ENCODE measurements at regions not wholly inside any gene's neighbourhood (a gene's known extent, or its start where the extent isn't known, plus 50 kb on each side); places are given as distances from the start of the nearest gene placed in this dataset.

DNA sequence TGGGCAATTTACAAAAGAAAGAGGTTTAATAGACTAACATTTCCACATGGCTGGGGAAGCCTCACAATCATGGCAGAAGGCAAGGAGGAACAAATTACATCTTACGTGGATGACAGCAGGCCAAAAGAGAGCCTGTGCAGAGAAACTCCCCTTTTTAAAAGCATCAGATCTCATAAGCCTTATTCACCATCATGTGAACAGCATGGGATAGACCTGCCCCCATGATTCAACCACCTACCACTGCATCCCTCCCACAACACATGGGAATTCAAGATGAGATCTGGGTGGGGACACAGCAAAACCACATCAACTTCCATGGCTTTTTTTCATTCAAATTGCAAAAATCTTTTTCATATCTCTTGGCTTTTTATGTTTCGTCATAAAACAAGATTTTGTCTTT lies 67.6 kb upstream of the GADL1 start:
- no peak overlapping the region for H3K27ac ChIP-seq

DNA sequence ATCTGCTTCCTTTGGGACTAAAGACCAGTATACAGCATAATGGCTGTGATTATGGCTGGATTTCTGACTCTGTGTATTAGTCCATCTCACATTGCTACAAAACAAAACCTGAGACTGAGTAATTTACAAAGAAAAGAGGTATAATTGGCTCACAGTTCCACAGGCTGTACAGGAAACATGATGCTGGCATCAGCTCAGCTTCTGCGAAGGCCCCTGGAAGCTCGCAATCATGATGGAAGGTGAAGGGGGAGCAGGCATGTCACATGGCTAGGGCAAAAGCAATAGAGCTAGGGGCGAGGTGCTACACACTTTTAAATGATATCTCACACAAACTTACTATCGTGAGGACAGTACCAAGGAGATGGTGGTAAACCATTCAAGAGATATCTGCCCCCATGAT lies 68.0 kb upstream of the GADL1 start:
- Histone ChIP-seq H3K36me3 (replicated peaks in 1 of 2; ENCODE audit: insufficient read depth in 1 of 2, low read depth in 2 of 2) (no peaks in the 10 kb centered on the region), H3K27ac (no peak overlapping the region), H3K4me3 (no peak overlapping the region), H3K27me3 (no peaks in the 10 kb centered on the region), H3K4me1 (no peaks in the 10 kb centered on the region), H3K9me3 (no peaks in the 10 kb centered on the region)
- TF ChIP-seq, protein P1, sequence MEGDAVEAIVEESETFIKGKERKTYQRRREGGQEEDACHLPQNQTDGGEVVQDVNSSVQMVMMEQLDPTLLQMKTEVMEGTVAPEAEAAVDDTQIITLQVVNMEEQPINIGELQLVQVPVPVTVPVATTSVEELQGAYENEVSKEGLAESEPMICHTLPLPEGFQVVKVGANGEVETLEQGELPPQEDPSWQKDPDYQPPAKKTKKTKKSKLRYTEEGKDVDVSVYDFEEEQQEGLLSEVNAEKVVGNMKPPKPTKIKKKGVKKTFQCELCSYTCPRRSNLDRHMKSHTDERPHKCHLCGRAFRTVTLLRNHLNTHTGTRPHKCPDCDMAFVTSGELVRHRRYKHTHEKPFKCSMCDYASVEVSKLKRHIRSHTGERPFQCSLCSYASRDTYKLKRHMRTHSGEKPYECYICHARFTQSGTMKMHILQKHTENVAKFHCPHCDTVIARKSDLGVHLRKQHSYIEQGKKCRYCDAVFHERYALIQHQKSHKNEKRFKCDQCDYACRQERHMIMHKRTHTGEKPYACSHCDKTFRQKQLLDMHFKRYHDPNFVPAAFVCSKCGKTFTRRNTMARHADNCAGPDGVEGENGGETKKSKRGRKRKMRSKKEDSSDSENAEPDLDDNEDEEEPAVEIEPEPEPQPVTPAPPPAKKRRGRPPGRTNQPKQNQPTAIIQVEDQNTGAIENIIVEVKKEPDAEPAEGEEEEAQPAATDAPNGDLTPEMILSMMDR (IDR thresholded peaks at IDR 0.05), result no peak
- TF ChIP-seq POLR2A (IDR thresholded peaks at IDR 0.05), result no peak
- intact Hi-C loops (cut with DNase I), result no loop called here
- 74 to 79% methylated on average over 4 of the region's 4 CpGs for WGBS, 2 donors
- DNase-seq (no peak), ATAC-seq (no peak)

More for the DNA sequence above, 67.6 kb upstream of the GADL1 start:
- ATAC-seq, result no peak
- H3K27me3 ChIP-seq, result no peaks in the 10 kb centered on the region
- TF ChIP-seq POLR2A (IDR thresholded peaks at IDR 0.05), result no peak
- TF ChIP-seq, protein P1 (IDR thresholded peaks at IDR 0.05), result no peak
- no peaks in the 10 kb centered on the region for H3K9me3 ChIP-seq
- intact Hi-C loops (cut with DNase I), result no loop called here
- WGBS, 2 donors, result 75 to 84% methylated on average over 2 of the region's 2 CpGs
- no peaks in the 10 kb centered on the region for H3K36me3 ChIP-seq (replicated peaks in 1 of 2; ENCODE audit: insufficient read depth in 1 of 2, low read depth in 2 of 2)
- no peaks in the 10 kb centered on the region for H3K4me1 ChIP-seq
- H3K4me3 ChIP-seq, result no peak overlapping the region
- no peak for DNase-seq

DNA sequence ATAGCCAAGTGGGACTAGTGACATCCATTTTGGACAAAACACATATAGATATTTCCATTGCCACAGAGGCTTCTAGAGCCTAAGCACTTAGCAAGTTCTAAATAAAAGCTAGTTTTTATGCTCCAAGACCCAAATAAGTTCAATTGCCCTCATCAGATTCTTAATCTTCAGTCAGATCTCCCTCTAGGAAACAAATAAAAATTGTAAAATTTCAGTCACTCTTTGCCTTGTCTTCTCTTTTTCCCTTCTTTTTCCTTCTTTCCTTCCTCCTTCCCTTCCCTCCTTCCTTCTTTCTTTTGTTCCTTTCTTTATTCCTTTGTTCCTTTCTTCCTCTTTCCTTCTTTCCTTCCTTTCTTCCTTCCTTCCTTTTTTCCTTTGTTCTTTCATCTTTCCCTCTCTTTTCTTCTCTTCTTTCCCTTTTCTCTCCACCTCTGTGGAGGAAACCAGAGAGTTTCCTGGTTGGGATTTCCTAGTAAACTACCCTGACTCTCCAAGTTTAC lies 68.8 kb upstream of the GADL1 start:
- Histone ChIP-seq H3K9me3 (no peaks in the 10 kb centered on the region), H3K36me3 (replicated peaks in 1 of 2; ENCODE audit: insufficient read depth in 1 of 2, low read depth in 2 of 2) (no peaks in the 10 kb centered on the region), H3K4me1 (no peaks in the 10 kb centered on the region), H3K4me3 (no peak overlapping the region), H3K27ac (no peak overlapping the region), H3K27me3 (no peaks in the 10 kb centered on the region)
- no peak for TF ChIP-seq POLR2A (IDR thresholded peaks at IDR 0.05)
- TF ChIP-seq, protein P1 (IDR thresholded peaks at IDR 0.05), result no peak
- DNase-seq (no peak), ATAC-seq (no peak)
- intact Hi-C loops (cut with DNase I), result no loop called here

DNA sequence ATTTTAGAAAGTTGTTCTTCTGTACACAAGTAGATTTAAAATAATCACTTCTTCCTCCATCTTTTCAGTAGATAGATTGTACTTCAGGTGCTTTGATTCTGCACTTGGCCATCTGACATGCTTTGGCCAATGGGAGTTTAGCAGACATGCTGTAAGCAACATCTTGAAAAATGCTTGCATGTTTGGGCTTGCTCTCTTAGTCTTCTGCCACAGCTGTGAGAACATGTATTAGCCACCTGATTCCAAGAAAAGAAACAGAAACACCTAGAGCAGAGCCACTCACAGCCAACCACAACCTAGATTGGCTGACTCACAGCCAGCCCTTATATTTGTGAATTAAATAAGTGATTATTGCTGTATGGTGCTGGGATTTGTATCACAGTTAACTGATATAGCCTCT lies 70.2 kb upstream of the GADL1 start:
- no peaks in the 10 kb centered on the region for H3K27me3 ChIP-seq
- no peaks in the 10 kb centered on the region for H3K9me3 ChIP-seq
- no peak overlapping the region for H3K27ac ChIP-seq
- no peak for DNase-seq
- H3K36me3 ChIP-seq (replicated peaks in 1 of 2; ENCODE audit: insufficient read depth in 1 of 2, low read depth in 2 of 2), result no peaks in the 10 kb centered on the region
- ATAC-seq, result no peak
- H3K4me1 ChIP-seq, result no peaks in the 10 kb centered on the region
- no peak overlapping the region for H3K4me3 ChIP-seq
- intact Hi-C loops (cut with DNase I), result no loop called here
- TF ChIP-seq, protein P1 (IDR thresholded peaks at IDR 0.05), result no peak
- TF ChIP-seq POLR2A (IDR thresholded peaks at IDR 0.05), result no peak

DNA sequence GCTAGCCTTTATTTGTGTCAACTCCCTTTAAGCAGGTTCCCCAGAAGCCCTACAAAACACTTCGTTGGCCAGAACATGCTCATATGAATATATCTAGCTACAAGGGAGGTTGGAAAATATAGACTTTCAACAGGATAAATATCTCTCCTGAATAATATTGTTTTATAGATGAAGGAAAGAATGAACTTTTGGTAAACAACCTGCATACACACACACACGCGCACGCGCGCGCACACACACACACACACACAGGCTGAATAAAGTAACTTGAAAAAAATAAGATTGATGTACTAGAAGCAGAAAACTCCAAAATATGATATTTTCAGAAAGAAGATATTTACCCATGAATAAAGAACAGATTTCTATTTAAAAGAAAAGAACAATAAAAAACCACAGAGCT lies 72.4 kb upstream of the GADL1 start:
- ATAC-seq (no peak), DNase-seq (no peak)
- H3K27ac ChIP-seq, result no peak overlapping the region
- no peaks in the 10 kb centered on the region for H3K4me1 ChIP-seq
- H3K4me3 ChIP-seq, result no peak overlapping the region
- H3K27me3 ChIP-seq, result no peaks in the 10 kb centered on the region
- no peaks in the 10 kb centered on the region for H3K9me3 ChIP-seq
- no peaks in the 10 kb centered on the region for H3K36me3 ChIP-seq (replicated peaks in 1 of 2; ENCODE audit: insufficient read depth in 1 of 2, low read depth in 2 of 2)
- TF ChIP-seq POLR2A (IDR thresholded peaks at IDR 0.05), result no peak
- TF ChIP-seq, protein P1 (IDR thresholded peaks at IDR 0.05), result no peak
- intact Hi-C loops (cut with DNase I), result no loop called here
- 51 to 57% methylated on average over 7 of the region's 7 CpGs for WGBS, 2 donors

Measured in body of pancreas (tissue), 4 donors.